ENCODE measurements at regions not wholly inside any gene's neighbourhood (a gene's known extent, or its start where the extent isn't known, plus 50 kb on each side); places are given as distances from the start of the nearest gene placed in this dataset.

- no peak for TF ChIP-seq CHD7 (IDR thresholded peaks at IDR 0.05; ENCODE audit: insufficient replicate concordance, low read length)
- TF ChIP-seq SP4 (IDR thresholded peaks at IDR 0.05; ENCODE audit: low read length) = no peak
- TF ChIP-seq SIRT6 (IDR thresholded peaks at IDR 0.05; ENCODE audit: low read length) = no peak
- no peak for TF ChIP-seq CBX5 (IDR thresholded peaks at IDR 0.05; ENCODE audit: low read depth, low read length)
- no peak for TF ChIP-seq GTF2F1 (IDR thresholded peaks at IDR 0.05; ENCODE audit: borderline replicate concordance, low read depth, low read length)
- TF ChIP-seq KDM1A (IDR thresholded peaks at IDR 0.05; ENCODE audit: borderline replicate concordance, low read length) = no peak
- TF ChIP-seq TEAD4 (IDR thresholded peaks at IDR 0.05; ENCODE audit: low read depth, low read length) = no peak
- TF ChIP-seq EGR1 (IDR thresholded peaks at IDR 0.05; ENCODE audit: borderline replicate concordance, low read depth, low read length) = no peak
- no peak for TF ChIP-seq POLR2AphosphoS5 (IDR thresholded peaks at IDR 0.05; ENCODE audit: low read depth, low read length)
- no peak for TF ChIP-seq TAF1 (IDR thresholded peaks at IDR 0.05; ENCODE audit: low read depth, low read length)
- TF ChIP-seq POLR2A (IDR thresholded peaks at IDR 0.05; ENCODE audit: control extremely low read depth in 1 of 2, low read depth in 2 of 2, low read length in 2 of 2) = no peak
These were observed 98.0 kb upstream of the NR3C1 start (continued) for GRCh38 chr5:143501310-143502044.
